PC-9 (cell line): ENCODE measurements at regions not wholly inside any gene's neighbourhood (a gene's known extent, or its start where the extent isn't known, plus 50 kb on each side); places are given as distances from the start of the nearest gene placed in this dataset.

Experiments
- BruUV-seq: library from RNA; stranded (reverse); fragments of 400-500 nt; replicated peaks from 2 replicates; lab custom pipeline; 2021; lab: Mats Ljungman, UMichigan
- CTCF ChIA-PET: fragments of 300-600 bp; sonication (Branson Sonifier 250); formaldehyde crosslinking; loops from one replicate; lab custom pipeline; 2022; ENCODE audit warnings: antibody characterized with exemption; lab: Charles Lee
- POLR2A ChIA-PET: fragments of 300-600 bp; sonication (Branson Sonifier 250); formaldehyde crosslinking; loops from one replicate; lab custom pipeline; 2022; ENCODE audit warnings: antibody characterized with exemption; ENCODE audit not compliant: unreplicated experiment; lab: Charles Lee
- DNase-seq, 2 experiments: peaks; one replicate each; pipeline versions ENCODE4 v3.0.0 to v3.0.0-alpha.2; 2015 to 2022; ENCODE audit warnings: mixed read lengths in 1 of 2
- H2AFZ ChIP-seq: fragments of 200-600 bp; sonication (generic); 2 replicates; pipeline ENCODE4 v1.8.1; 2017; ENCODE audit warnings: antibody characterized with exemption
- H3F3A ChIP-seq: fragments of 200-600 bp; sonication (generic); 2 replicates; pipeline ENCODE4 v1.8.1; 2017; ENCODE audit warnings: antibody characterized with exemption, mild to moderate bottlenecking, low read depth; ENCODE audit not compliant: insufficient read depth
- H3K27ac ChIP-seq: fragments of 200-600 bp; sonication (generic); 2 replicates; pipeline ENCODE4 v1.6.1; 2016; ENCODE audit warnings: mixed run types
- H3K27me3 ChIP-seq: fragments of 200-600 bp; sonication (generic); 2 replicates; pipeline ENCODE4 v1.6.1; 2016; ENCODE audit warnings: low read depth, mixed run types; ENCODE audit not compliant: insufficient read depth
- H3K36me3 ChIP-seq: fragments of 200-600 bp; sonication (generic); 2 replicates; pipeline ENCODE4 v1.6.1; 2016; ENCODE audit warnings: low read depth, mixed run types
- H3K4me1 ChIP-seq: fragments of 200-600 bp; sonication (generic); replicated peaks from 2 replicates; pipeline ENCODE4 v1.6.1; 2016; ENCODE audit warnings: mixed run types; ENCODE audit not compliant: insufficient read depth
- H3K4me2 ChIP-seq: fragments of 200-600 bp; sonication (generic); 2 replicates; pipeline ENCODE4 v1.6.1; 2017; ENCODE audit warnings: mixed run types
- H3K4me3 ChIP-seq: fragments of 200-600 bp; sonication (generic); 2 replicates; pipeline ENCODE4 v1.6.1; 2016; ENCODE audit warnings: mixed run types
- H3K79me2 ChIP-seq: fragments of 200-600 bp; sonication (generic); 2 replicates; pipeline ENCODE4 v1.6.1; 2017; ENCODE audit warnings: low read depth, mixed run types
- H3K9me2 ChIP-seq: fragments of 200-600 bp; sonication (generic); 2 replicates; pipeline ENCODE4 v1.8.1; 2017; ENCODE audit warnings: mild to moderate bottlenecking; ENCODE audit not compliant: insufficient read depth
- H3K9me3 ChIP-seq: fragments of 200-600 bp; sonication (generic); 2 replicates; pipeline ENCODE4 v1.8.1; 2016; ENCODE audit warnings: low read depth; ENCODE audit not compliant: insufficient read depth
- H4K20me1 ChIP-seq: fragments of 200-600 bp; sonication (generic); 2 replicates; pipeline ENCODE4 v1.8.1; 2017; ENCODE audit not compliant: insufficient read depth
- CTCF ChIP-seq: fragments of 200-600 bp; sonication (generic); conservative IDR thresholded peaks from 2 replicates; pipeline ENCODE4 v1.6.1; 2017; ENCODE audit warnings: mixed run types, antibody characterized with exemption, mild to moderate bottlenecking, moderate library complexity
- EZH2 ChIP-seq: fragments of 200-600 bp; sonication (generic); IDR thresholded peaks from 2 replicates; pipeline ENCODE4 v1.8.0; 2017; ENCODE audit warnings: antibody characterized with exemption, low read depth
- intact Hi-C: fragments of 100-400 bp; cut with micrococcal nuclease; formaldehyde crosslinking; loops from one replicate; pipeline ENCODE4 v1.10.0; 2022; ENCODE audit not compliant: unreplicated experiment

- no peak overlapping the region for H3K4me3 ChIP-seq
- no peak overlapping the region for H3K27ac ChIP-seq
- TF ChIP-seq EZH2 (no peak), CTCF (no peak)
- no peaks in the 10 kb centered on the region for H3K36me3 ChIP-seq
- H3K9me3 ChIP-seq: no peaks in the 10 kb centered on the region
- no peaks in the 10 kb centered on the region for H3K79me2 ChIP-seq
- BruUV-seq: no TSS peak
- CTCF ChIA-PET: no interaction called here
- H3F3A ChIP-seq: no peaks in the 10 kb centered on the region
- POLR2A ChIA-PET: no interaction called here
- intact Hi-C loops: loop anchor here (10.0 kb wide), 1 partner anchor 1719 kb away; no protein-coding TSS in a partner anchor
- DNase-seq: no peak
- no peaks in the 10 kb centered on the region for H4K20me1 ChIP-seq
- no peak overlapping the region for H3K4me2 ChIP-seq
- no peak overlapping the region for H2AFZ ChIP-seq
- no peaks in the 10 kb centered on the region for H3K4me1 ChIP-seq
- H3K9me2 ChIP-seq: no peaks in the 10 kb centered on the region
- no peaks in the 10 kb centered on the region for H3K27me3 ChIP-seq
These were observed 517.2 kb downstream of the GBE1 start for GRCh38 chr3:81244231-81244630.

GRCh38 chr3:81242871-81243270 lies 518.6 kb downstream of the GBE1 start:
- Histone ChIP-seq H3K4me2 (no peak overlapping the region), H3K27ac (no peak overlapping the region), H3K36me3 (no peaks in the 10 kb centered on the region), H3K4me3 (no peak overlapping the region), H3K79me2 (no peaks in the 10 kb centered on the region), H3K9me3 (no peaks in the 10 kb centered on the region), H4K20me1 (no peaks in the 10 kb centered on the region), H3K27me3 (no peaks in the 10 kb centered on the region), H3K4me1 (no peaks in the 10 kb centered on the region), H3F3A (no peaks in the 10 kb centered on the region), H3K9me2 (no peaks in the 10 kb centered on the region), H2AFZ (no peak overlapping the region)
- TF ChIP-seq EZH2 (no peak), CTCF (peak; percentile 60)
- CTCF ChIA-PET: interaction anchor here (0.6 kb wide), 1 partner anchor 1870 kb away, joined by 5 read pairs; no protein-coding TSS in a partner anchor
- no peak for DNase-seq
- intact Hi-C loops: loop anchor here (2.0 to 10.0 kb wide), 2 partner anchors 456 to 1718 kb away; no protein-coding TSS in a partner anchor
- POLR2A ChIA-PET: no interaction called here
- BruUV-seq: no TSS peak

- DNase-seq: no peak
- intact Hi-C loops: no loop called here
- TF ChIP-seq EZH2: no peak
- peak; percentile 24; the same call in 1 of the 2 replicates for TF ChIP-seq CTCF
- no peak overlapping the region for H3K27ac ChIP-seq
- no peaks in the 10 kb centered on the region for H4K20me1 ChIP-seq
- no peaks in the 10 kb centered on the region for H3K4me1 ChIP-seq
- H3K9me2 ChIP-seq: no peaks in the 10 kb centered on the region
- ChIA-PET CTCF (no interaction called here), POLR2A (interaction anchor here (0.6 kb wide), 1 partner anchor 631 kb away, joined by 4 read pairs; no protein-coding TSS in a partner anchor)
- H3K9me3 ChIP-seq: no peaks in the 10 kb centered on the region
- H3F3A ChIP-seq: no peaks in the 10 kb centered on the region
- no peaks in the 10 kb centered on the region for H3K36me3 ChIP-seq
- H3K4me2 ChIP-seq: no peak overlapping the region
- H2AFZ ChIP-seq: no peak overlapping the region
- H3K27me3 ChIP-seq: no peaks in the 10 kb centered on the region
- BruUV-seq: no TSS peak
- no peak overlapping the region for H3K4me3 ChIP-seq
- H3K79me2 ChIP-seq: no peaks in the 10 kb centered on the region
These were observed 524.3 kb downstream of the GBE1 start for GRCh38 chr3:81237181-81237580.
